ENCODE measurements at regions not wholly inside any gene's neighbourhood (a gene's known extent, or its start where the extent isn't known, plus 50 kb on each side); places are given as distances from the start of the nearest gene placed in this dataset.

GRCh38 chr5:36442796-36443195 lies 141.1 kb upstream of the RANBP3L start:
- intact Hi-C loops (cut with micrococcal nuclease), result no loop called here
- H4K20me1 ChIP-seq (ENCODE audit: insufficient read depth, low read length), result no peaks in the 10 kb centered on the region
- no peak overlapping the region for H3K4me2 ChIP-seq (replicated peaks; ENCODE audit: extremely low read depth, low read length, poor library complexity, severe bottlenecking)
- peaks cover 1 to 4% (median 3%) of the 10 kb centered on the region in 3 donors for H3K27me3 Mint-ChIP-seq (ENCODE audit: low read depth in 3 of 3)
- H3K9me3 ChIP-seq (replicated peaks in 1 of 2; ENCODE audit: control insufficient read depth in 1 of 2, insufficient read depth in 1 of 2, low read length in 2 of 2), result no peaks in the 10 kb centered on the region
- no peak overlapping the region for H3K27ac ChIP-seq (ENCODE audit: low read depth in 1 of 2, low read length in 2 of 2)
- no peaks in the 10 kb centered on the region for H3K79me2 ChIP-seq (ENCODE audit: insufficient read depth, low read length)
- no peak overlapping the region for H2AFZ ChIP-seq (ENCODE audit: insufficient read depth, low read depth, low read length, poor library complexity, severe bottlenecking)
- H3K4me3 Mint-ChIP-seq, result no peak overlapping the region
- no peak overlapping the region for H3K27ac Mint-ChIP-seq
- TF ChIP-seq CTCF (IDR thresholded peaks at IDR 0.05), result no peak
- H3K4me1 Mint-ChIP-seq, result peaks cover 6% of the 10 kb centered on the region
- H3K9ac ChIP-seq (ENCODE audit: insufficient read depth, low read length, poor library complexity, severe bottlenecking), result no peak overlapping the region
- WGBS (ENCODE audit: insufficient coverage), result no CpG with 5 or more reads among the region's 1 CpG
- H3K4me3 ChIP-seq (replicated peaks in 1 of 3; ENCODE audit: low read depth in 2 of 3, low read length in 3 of 3), result no peak overlapping the region
- no peaks in the 10 kb centered on the region for H3K36me3 Mint-ChIP-seq
- H3K36me3 ChIP-seq (replicated peaks in 1 of 2; ENCODE audit: control insufficient read depth in 1 of 2, insufficient read depth in 2 of 2, low read length in 2 of 2), result no peaks in the 10 kb centered on the region
- H3K9me3 Mint-ChIP-seq, result no peaks in the 10 kb centered on the region
- DNase-seq, result no peak
- no peaks in the 10 kb centered on the region for H3K27me3 ChIP-seq (ENCODE audit: control insufficient read depth in 2 of 2, insufficient read depth in 2 of 2, low read length in 2 of 2)
- H3K4me1 ChIP-seq (ENCODE audit: control insufficient read depth in 1 of 2, insufficient read depth in 2 of 2, low read length in 2 of 2), result peaks cover 4 to 5% of the 10 kb centered on the region in 2 donors

- 87% methylated on average over 3 of the region's 3 CpGs for WGBS (ENCODE audit: insufficient coverage)
- intact Hi-C loops (cut with micrococcal nuclease), result no loop called here
- peaks cover 6% of the 10 kb centered on the region for H3K4me1 Mint-ChIP-seq
- Histone ChIP-seq H2AFZ (ENCODE audit: insufficient read depth, low read depth, low read length, poor library complexity, severe bottlenecking) (no peak overlapping the region), H3K27ac (ENCODE audit: low read depth in 1 of 2, low read length in 2 of 2) (no peak overlapping the region), H3K4me2 (replicated peaks; ENCODE audit: extremely low read depth, low read length, poor library complexity, severe bottlenecking) (no peak overlapping the region), H3K9me3 (replicated peaks in 1 of 2; ENCODE audit: control insufficient read depth in 1 of 2, insufficient read depth in 1 of 2, low read length in 2 of 2) (no peaks in the 10 kb centered on the region), H3K4me3 (replicated peaks in 1 of 3; ENCODE audit: low read depth in 2 of 3, low read length in 3 of 3) (no peak overlapping the region), H3K9ac (ENCODE audit: insufficient read depth, low read length, poor library complexity, severe bottlenecking) (no peak overlapping the region), H3K4me1 (ENCODE audit: control insufficient read depth in 1 of 2, insufficient read depth in 2 of 2, low read length in 2 of 2) (peaks cover 4 to 5% of the 10 kb centered on the region in 2 donors), H3K79me2 (ENCODE audit: insufficient read depth, low read length) (no peaks in the 10 kb centered on the region), H3K27me3 (ENCODE audit: control insufficient read depth in 2 of 2, insufficient read depth in 2 of 2, low read length in 2 of 2) (no peaks in the 10 kb centered on the region), H4K20me1 (ENCODE audit: insufficient read depth, low read length) (no peaks in the 10 kb centered on the region), H3K36me3 (replicated peaks in 1 of 2; ENCODE audit: control insufficient read depth in 1 of 2, insufficient read depth in 2 of 2, low read length in 2 of 2) (no peaks in the 10 kb centered on the region)
- H3K36me3 Mint-ChIP-seq, result no peaks in the 10 kb centered on the region
- no peak overlapping the region for H3K4me3 Mint-ChIP-seq
- no peak for DNase-seq
- H3K27me3 Mint-ChIP-seq (ENCODE audit: low read depth in 3 of 3), result peaks cover 1 to 4% (median 3%) of the 10 kb centered on the region in 3 donors
- TF ChIP-seq CTCF (IDR thresholded peaks at IDR 0.05), result no peak
- H3K9me3 Mint-ChIP-seq, result no peaks in the 10 kb centered on the region
- no peak overlapping the region for H3K27ac Mint-ChIP-seq
These were observed 142.2 kb upstream of the RANBP3L start for GRCh38 chr5:36443941-36444340.
